Keratinocyte (primary cell): ENCODE measurements at regions not wholly inside any gene's neighbourhood (a gene's known extent, or its start where the extent isn't known, plus 50 kb on each side); places are given as distances from the start of the nearest gene placed in this dataset.

Source experiments
- DNase-seq: peaks from one replicate; pipeline ENCODE4 v3.0.0-alpha.2; 2011; ENCODE audit warnings: low read depth, missing footprints, low spot score
- FAIRE-seq: peaks from 2 replicates; lab custom pipeline; 2011; peaks lifted over from hg19 to GRCh38; lab: Jason Lieb, UNC
- H2AFZ ChIP-seq: 2 replicates; pipeline ENCODE4 v1.6.0; 2012; ENCODE audit warnings: low read length, control low read depth, inconsistent platforms; ENCODE audit not compliant: control insufficient read depth
- H3K27ac ChIP-seq: 2 replicates; pipeline ENCODE4 v1.5.1; 2011; ENCODE audit warnings: low read length; ENCODE audit not compliant: control insufficient read depth, insufficient read depth
- H3K27me3 ChIP-seq: 3 replicates; pipeline ENCODE4 v1.6.0; 2011; ENCODE audit warnings: low read length; ENCODE audit not compliant: control insufficient read depth, insufficient read depth; ENCODE audit errors: extremely low read depth
- H3K36me3 ChIP-seq, 2 experiments: 2 replicates in 1 of 2; 3 replicates in 1 of 2; pipeline ENCODE4 v1.5.1; 2011; ENCODE audit warnings: low read length in 2 of 2, mild to moderate bottlenecking in 1 of 2; ENCODE audit not compliant: control insufficient read depth in 2 of 2, insufficient read depth in 2 of 2; ENCODE audit errors: extremely low read depth in 1 of 2
- H3K4me1 ChIP-seq: 3 replicates; pipeline ENCODE4 v1.5.1; 2011; ENCODE audit warnings: low read length; ENCODE audit not compliant: control insufficient read depth, insufficient read depth; ENCODE audit errors: extremely low read depth
- H3K4me2 ChIP-seq: 3 replicates; pipeline ENCODE4 v1.6.0; 2011; ENCODE audit warnings: low read depth, low read length; ENCODE audit not compliant: control insufficient read depth, insufficient read depth; ENCODE audit errors: extremely low read depth
- H3K4me3 ChIP-seq, 3 experiments: fragments of 200-600 bp in 1 of 3; sonication (generic) in 1 of 3; 2 replicates in 2 of 3; 3 replicates in 1 of 3; pipeline ENCODE4 v1.5.1; 2011 to 2016; ENCODE audit warnings: low read length in 3 of 3, mild to moderate bottlenecking in 3 of 3, control low read depth in 2 of 3, inconsistent platforms in 1 of 3, low read depth in 1 of 3, mixed read lengths in 1 of 3, mixed run types in 1 of 3, moderate library complexity in 1 of 3; ENCODE audit not compliant: control insufficient read depth in 2 of 3, insufficient read depth in 2 of 3; ENCODE audit errors: extremely low read depth in 1 of 3
- H3K79me2 ChIP-seq: 2 replicates; pipeline ENCODE4 v1.6.0; 2012; ENCODE audit warnings: low read length; ENCODE audit not compliant: control insufficient read depth, insufficient read depth
- H3K9ac ChIP-seq: 3 replicates; pipeline ENCODE4 v1.6.0; 2011; ENCODE audit warnings: low read length; ENCODE audit not compliant: control insufficient read depth, insufficient read depth; ENCODE audit errors: extremely low read depth
- H3K9me1 ChIP-seq: 3 replicates; pipeline ENCODE4 v1.6.0; 2011; ENCODE audit warnings: low read length; ENCODE audit not compliant: control insufficient read depth, insufficient read depth; ENCODE audit errors: extremely low read depth
- H3K9me3 ChIP-seq: 2 replicates; pipeline ENCODE4 v1.5.1; 2012; ENCODE audit warnings: low read depth, low read length; ENCODE audit not compliant: control insufficient read depth
- H4K20me1 ChIP-seq: 3 replicates; pipeline ENCODE4 v1.6.0; 2011; ENCODE audit warnings: low read length; ENCODE audit not compliant: control insufficient read depth, insufficient read depth; ENCODE audit errors: extremely low read depth
- CTCF ChIP-seq, 3 experiments: IDR thresholded peaks in 1 of 3; conservative IDR thresholded peaks in 1 of 3; optimal IDR thresholded peaks in 1 of 3; 2 replicates in 2 of 3; 3 replicates in 1 of 3; pipeline versions ENCODE3 to v1.5.1; 2011; ENCODE audit warnings: low read length in 3 of 3, mild to moderate bottlenecking in 3 of 3, moderate library complexity in 2 of 3, control low read depth in 1 of 3, inconsistent platforms in 1 of 3; ENCODE audit not compliant: insufficient read depth in 2 of 3; ENCODE audit errors: extremely low read depth in 1 of 3
- EZH2 ChIP-seq: IDR thresholded peaks from one replicate; pipeline ENCODE4 v1.6.1; 2012; ENCODE audit warnings: inconsistent platforms, mild to moderate bottlenecking, low read length, moderate library complexity
- dilution Hi-C: fragments of 300-500 bp; cut with MboI; formaldehyde crosslinking; loops from one replicate; pipeline ENCODE4 v1.7.0; 2020; ENCODE audit warnings: low sequenced_read_pairs; ENCODE audit not compliant: extremely low pct_ligation_motif_present

- DNase-seq: no peak
- Histone ChIP-seq H3K27me3 (no peaks in the 10 kb centered on the region), H3K4me2 (no peak overlapping the region), H3K9ac (no peak overlapping the region), H2AFZ (no peak overlapping the region), H3K9me3 (no peaks in the 10 kb centered on the region), H3K9me1 (no peaks in the 10 kb centered on the region), H4K20me1 (no peaks in the 10 kb centered on the region), H3K27ac (no peak overlapping the region), H3K4me3 (no peak overlapping the region), H3K36me3 (no peaks in the 10 kb centered on the region), H3K79me2 (no peaks in the 10 kb centered on the region), H3K4me1 (no peaks in the 10 kb centered on the region)
- dilution Hi-C loops: no loop called here
- TF ChIP-seq EZH2: no peak
- no peak for TF ChIP-seq CTCF (optimal IDR thresholded peaks at IDR 0.05 in 1 of 3, IDR thresholded peaks at IDR 0.05 in 1 of 3, conservative IDR thresholded peaks at IDR 0.05 in 1 of 3; ENCODE audit: extremely low read depth in 1 of 3, insufficient read depth in 2 of 3, low read length in 3 of 3)
- no peak for FAIRE-seq
Measured at GRCh38 chr19:27716922-27717321, 1496.0 kb downstream of the UQCRFS1 start.

DNA sequence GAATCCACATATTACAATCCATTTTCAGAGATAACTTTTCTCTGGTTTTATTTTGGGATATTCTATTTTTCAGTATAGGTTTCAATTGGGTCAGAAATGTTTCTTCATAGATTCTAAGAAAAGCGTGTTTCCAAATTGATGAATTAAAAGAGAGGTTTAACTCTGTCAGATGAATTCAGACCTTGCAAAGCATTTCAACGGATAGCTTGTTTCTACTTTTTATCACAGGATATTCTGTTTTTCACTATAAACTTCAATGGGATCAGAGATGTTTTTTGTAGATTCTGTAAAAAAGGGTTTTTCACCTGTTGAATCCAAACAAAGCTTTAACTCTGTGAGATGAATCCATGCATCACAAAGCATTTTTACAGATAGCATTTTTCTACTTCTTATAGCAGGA is 1498.1 kb downstream of the UQCRFS1 start:
- dilution Hi-C loops: no loop called here
- H4K20me1 ChIP-seq: no peaks in the 10 kb centered on the region
- FAIRE-seq: no peak

More for the DNA sequence above, 1498.1 kb downstream of the UQCRFS1 start:
- Histone ChIP-seq H3K27ac (no peak overlapping the region), H3K79me2 (no peaks in the 10 kb centered on the region), H3K4me3 (no peak overlapping the region), H2AFZ (no peak overlapping the region), H3K36me3 (no peaks in the 10 kb centered on the region), H3K27me3 (no peaks in the 10 kb centered on the region), H3K9ac (no peak overlapping the region), H3K9me3 (no peaks in the 10 kb centered on the region), H3K4me2 (no peak overlapping the region), H3K4me1 (no peaks in the 10 kb centered on the region), H3K9me1 (no peaks in the 10 kb centered on the region)
- DNase-seq: no peak
- TF ChIP-seq EZH2 (no peak), CTCF (optimal IDR thresholded peaks at IDR 0.05 in 1 of 3, IDR thresholded peaks at IDR 0.05 in 1 of 3, conservative IDR thresholded peaks at IDR 0.05 in 1 of 3; ENCODE audit: extremely low read depth in 1 of 3, insufficient read depth in 2 of 3, low read length in 3 of 3) (no peak)
